Endothelial cell of umbilical vein (primary cell): ENCODE measurements at regions not wholly inside any gene's neighbourhood (a gene's known extent, or its start where the extent isn't known, plus 50 kb on each side); places are given as distances from the start of the nearest gene placed in this dataset.

Source experiments
- BruUV-seq: library from RNA; stranded (reverse); fragments of 400-500 nt; replicated peaks from 2 replicates; lab custom pipeline; 2021; lab: Mats Ljungman, UMichigan
- CTCF ChIA-PET: fragments of 300-600, 350-600 bp; sonication (Branson Sonifier 250); formaldehyde crosslinking; loops from one replicate; lab custom pipeline; 2021; ENCODE audit warnings: antibody characterized with exemption, inconsistent platforms; lab: Charles Lee
- POLR2A ChIA-PET: fragments of 300-600, 350-600 bp; sonication (Branson Sonifier 250); formaldehyde crosslinking; loops from one replicate; lab custom pipeline; 2021; ENCODE audit warnings: antibody characterized with exemption, inconsistent platforms; lab: Charles Lee
- DNase-seq: peaks from one replicate; pipeline ENCODE4 v3.0.0-alpha.2; 2011; ENCODE audit warnings: low read depth, low spot score
- FAIRE-seq: peaks from 2 replicates; lab custom pipeline; 2011; peaks lifted over from hg19 to GRCh38; lab: Jason Lieb, UNC
- H2AFZ ChIP-seq: 2 replicates; pipeline ENCODE4 v1.6.0; 2012; ENCODE audit warnings: low read depth, low read length, control low read depth, inconsistent platforms
- H3K27ac ChIP-seq: 2 replicates; pipeline ENCODE4 v1.5.1; 2011; ENCODE audit warnings: low read depth, mild to moderate bottlenecking, control low read depth, low read length, moderate library complexity; ENCODE audit not compliant: insufficient read depth
- H3K27me3 ChIP-seq, 2 experiments: 2 replicates each; pipeline versions ENCODE4 v1.6.0 to v1.6.1; 2011; ENCODE audit warnings: low read length in 2 of 2, mixed read lengths in 1 of 2; ENCODE audit not compliant: control insufficient read depth in 2 of 2, insufficient read depth in 2 of 2
- H3K36me3 ChIP-seq, 2 experiments: 2 replicates in 1 of 2; 3 replicates in 1 of 2; pipeline ENCODE4 v1.5.1; 2011; ENCODE audit warnings: low read length in 2 of 2, mild to moderate bottlenecking in 1 of 2, moderate library complexity in 1 of 2; ENCODE audit not compliant: control insufficient read depth in 2 of 2, insufficient read depth in 2 of 2; ENCODE audit errors: extremely low read depth in 1 of 2
- H3K4me1 ChIP-seq: 3 replicates; pipeline ENCODE4 v1.5.1; 2011; ENCODE audit warnings: mild to moderate bottlenecking, low read length; ENCODE audit not compliant: control insufficient read depth, insufficient read depth; ENCODE audit errors: extremely low read depth
- H3K4me2 ChIP-seq: 2 replicates; pipeline ENCODE4 v1.6.1; 2011; ENCODE audit warnings: low read length, control low read depth, mixed read lengths; ENCODE audit not compliant: insufficient read depth
- H3K4me3 ChIP-seq, 3 experiments: fragments of 200-600 bp in 1 of 3; sonication (generic), shearing (Covaris generic) in 1 of 3; replicated peaks in 1 of 3; 2 replicates each; pipeline ENCODE4 v1.5.1; 2011 to 2016; ENCODE audit warnings: control low read depth in 3 of 3, low read length in 3 of 3, mild to moderate bottlenecking in 2 of 3, inconsistent platforms in 1 of 3, low read depth in 1 of 3, moderate library complexity in 1 of 3; ENCODE audit not compliant: insufficient read depth in 1 of 3
- H3K79me2 ChIP-seq: 2 replicates; pipeline ENCODE4 v1.6.0; 2012; ENCODE audit warnings: low read length, inconsistent platforms; ENCODE audit not compliant: control insufficient read depth, insufficient read depth
- H3K9ac ChIP-seq: replicated peaks from 2 replicates; pipeline ENCODE3; 2011; ENCODE audit warnings: low read length, control low read depth; ENCODE audit not compliant: insufficient read depth; ENCODE audit errors: extremely low read depth
- H3K9me1 ChIP-seq: replicated peaks from 3 replicates; pipeline ENCODE4 v1.6.0; 2011; ENCODE audit warnings: mild to moderate bottlenecking, low read length; ENCODE audit not compliant: control insufficient read depth, insufficient read depth; ENCODE audit errors: extremely low read depth
- H3K9me3 ChIP-seq: replicated peaks from 2 replicates; pipeline ENCODE4 v1.5.1; 2012; ENCODE audit warnings: low read length, inconsistent platforms; ENCODE audit not compliant: control insufficient read depth, insufficient read depth
- H4K20me1 ChIP-seq: replicated peaks from 2 replicates; pipeline ENCODE3; 2011; ENCODE audit warnings: mild to moderate bottlenecking, low read length; ENCODE audit not compliant: control insufficient read depth, insufficient read depth; ENCODE audit errors: extremely low read depth
- CTCF ChIP-seq, 2 donors: IDR thresholded peaks; 1 replicate in 1 of 2; 2 replicates in 1 of 2; pipeline ENCODE4 v1.5.1; 2011; ENCODE audit warnings: low read length in 2 of 2, mild to moderate bottlenecking in 2 of 2, moderate library complexity in 2 of 2, control low read depth in 1 of 2, inconsistent platforms in 1 of 2, low read depth in 1 of 2; ENCODE audit not compliant: insufficient read depth in 1 of 2; ENCODE audit errors: extremely low read depth in 1 of 2
- EZH2 ChIP-seq: IDR thresholded peaks from 2 replicates; pipeline ENCODE4 v1.6.1; 2012; ENCODE audit warnings: borderline replicate concordance, low read depth, mild to moderate bottlenecking, moderate library complexity, low read length, inconsistent platforms; ENCODE audit not compliant: severe bottlenecking
- FOS ChIP-seq: IDR thresholded peaks from 2 replicates; pipeline ENCODE4 v1.6.1; 2011; ENCODE audit warnings: mild to moderate bottlenecking, low read length, moderate library complexity, borderline replicate concordance; ENCODE audit not compliant: insufficient read depth
- GATA2 ChIP-seq: IDR thresholded peaks from 2 replicates; pipeline ENCODE4 v1.7.0; 2011; ENCODE audit warnings: low read depth, mild to moderate bottlenecking, moderate library complexity, mixed read lengths, low read length; ENCODE audit not compliant: insufficient read length, insufficient read depth
- JUN ChIP-seq: IDR thresholded peaks from 2 replicates; pipeline ENCODE4 v1.6.1; 2011; ENCODE audit warnings: borderline replicate concordance, low read depth; ENCODE audit not compliant: insufficient read length, insufficient read depth
- MAX ChIP-seq: IDR thresholded peaks from 2 replicates; pipeline ENCODE4 v1.6.1; 2011; ENCODE audit not compliant: insufficient read depth, insufficient read length
- MYC ChIP-seq: IDR thresholded peaks from one replicate; pipeline ENCODE4 v1.6.1; 2011; ENCODE audit warnings: mild to moderate bottlenecking, low read depth, low read length
- POLR2A ChIP-seq: IDR thresholded peaks from 2 replicates; pipeline ENCODE4 v1.6.1; 2012; ENCODE audit warnings: low read depth, mild to moderate bottlenecking, control low read depth, low read length
- POLR2AphosphoS5 ChIP-seq: IDR thresholded peaks from 2 replicates; pipeline ENCODE4 v1.6.1; 2012; ENCODE audit warnings: low read depth, mild to moderate bottlenecking, control low read depth, low read length, moderate library complexity; ENCODE audit not compliant: insufficient read depth
- dilution Hi-C: fragments of 300-500 bp; cut with MboI; formaldehyde crosslinking; loops from one replicate; pipeline ENCODE4 v1.15.0; 2019; ENCODE audit warnings: low sequenced_read_pairs; ENCODE audit not compliant: extremely low pct_ligation_motif_present
- intact Hi-C: fragments of 100-400 bp; cut with micrococcal nuclease; formaldehyde crosslinking; loops from one replicate; pipeline ENCODE4 v1.10.0; 2022

GRCh38 chr11:131121426-131122333, 205.4 kb upstream of the SNX19 start:
- no peak for DNase-seq
- Histone ChIP-seq H3K4me1 (no peaks in the 10 kb centered on the region), H2AFZ (no peak overlapping the region), H3K79me2 (no peaks in the 10 kb centered on the region), H3K27me3 (no peaks in the 10 kb centered on the region), H3K9me3 (peaks cover 2% of the 10 kb centered on the region), H3K9ac (no peak overlapping the region), H3K4me3 (no peak overlapping the region), H3K36me3 (no peaks in the 10 kb centered on the region), H3K4me2 (no peak overlapping the region), H4K20me1 (no peaks in the 10 kb centered on the region), H3K9me1 (no peaks in the 10 kb centered on the region), H3K27ac (no peak overlapping the region)
- BruUV-seq = no TSS peak
- CTCF ChIA-PET = no interaction called here
- dilution Hi-C loops (no loop called here), intact Hi-C loops (no loop called here)
- TF ChIP-seq POLR2AphosphoS5 (no peak), CTCF (IDR thresholded peaks at IDR 0.05; ENCODE audit: extremely low read depth in 1 of 2, insufficient read depth in 1 of 2, low read depth in 1 of 2, low read length in 2 of 2) (no peak)
- FAIRE-seq = no peak
- POLR2A ChIA-PET = no interaction called here

- Histone ChIP-seq H3K27ac (no peak overlapping the region), H3K9ac (no peak overlapping the region), H3K9me3 (peaks cover 2% of the 10 kb centered on the region), H3K9me1 (no peaks in the 10 kb centered on the region), H3K4me3 (no peak overlapping the region), H4K20me1 (no peaks in the 10 kb centered on the region), H3K4me1 (no peaks in the 10 kb centered on the region), H2AFZ (no peak overlapping the region), H3K4me2 (no peak overlapping the region), H3K79me2 (no peaks in the 10 kb centered on the region), H3K36me3 (no peaks in the 10 kb centered on the region), H3K27me3 (no peaks in the 10 kb centered on the region)
- dilution Hi-C loops (no loop called here), intact Hi-C loops (no loop called here)
- POLR2A ChIA-PET = no interaction called here
- no TSS peak for BruUV-seq
- TF ChIP-seq POLR2AphosphoS5 = no peak
- TF ChIP-seq JUN = no peak
- no peak for TF ChIP-seq FOS
- no peak for TF ChIP-seq CTCF (IDR thresholded peaks at IDR 0.05; ENCODE audit: extremely low read depth in 1 of 2, insufficient read depth in 1 of 2, low read depth in 1 of 2, low read length in 2 of 2)
- no peak for TF ChIP-seq EZH2
- TF ChIP-seq MYC = no peak
- TF ChIP-seq GATA2 = no peak
- TF ChIP-seq POLR2A = no peak
- no peak for TF ChIP-seq MAX
- DNase-seq (no peak), FAIRE-seq (no peak)
- CTCF ChIA-PET = no interaction called here
Measured at GRCh38 chr11:131122448-131122847, 206.2 kb upstream of the SNX19 start.
